ENCODE measurements at regions not wholly inside any gene's neighbourhood (a gene's known extent, or its start where the extent isn't known, plus 50 kb on each side); places are given as distances from the start of the nearest gene placed in this dataset.

DNA sequence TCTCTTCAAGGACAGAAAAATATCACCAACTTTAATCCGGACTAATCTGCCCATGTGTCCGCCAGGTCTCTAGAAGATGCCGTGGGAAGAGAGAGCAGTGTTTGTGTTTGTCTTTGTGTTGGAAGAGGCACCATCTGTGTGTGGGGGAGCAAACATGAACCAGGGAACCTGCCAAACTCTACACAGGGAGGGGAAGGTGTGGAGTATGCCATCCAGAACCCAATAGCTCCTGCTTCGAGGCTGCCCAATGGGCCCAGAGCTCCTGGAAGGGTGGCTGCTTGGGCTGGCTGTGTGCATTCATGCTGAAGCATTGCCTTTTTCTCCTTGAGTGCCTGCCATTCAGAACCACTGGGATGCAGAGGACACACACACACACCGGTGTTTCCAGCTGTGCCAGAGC lies 536.2 kb downstream of the MID1IP1 start:
- TF ChIP-seq CEBPB (IDR thresholded peaks at IDR 0.05) (no peak), TAF1 (IDR thresholded peaks at IDR 0.05; ENCODE audit: low read depth) (no peak), RAD21 (IDR thresholded peaks at IDR 0.05; ENCODE audit: low read depth) (no peak), TCF12 (IDR thresholded peaks at IDR 0.05; ENCODE audit: low read depth) (no peak), CREB1 (IDR thresholded peaks at IDR 0.05; ENCODE audit: low read depth) (no peak), TEAD4 (IDR thresholded peaks at IDR 0.05) (no peak), FOXM1 (IDR thresholded peaks at IDR 0.05; ENCODE audit: borderline replicate concordance, low read depth) (no peak), MAX (IDR thresholded peaks at IDR 0.05) (no peak), REST (IDR thresholded peaks at IDR 0.05; ENCODE audit: low read depth) (no peak), EP300 (IDR thresholded peaks at IDR 0.05; ENCODE audit: borderline replicate concordance) (no peak), NFIC (IDR thresholded peaks at IDR 0.05) (no peak), EGR1 (IDR thresholded peaks at IDR 0.05) (no peak)

Data from Ishikawa (cell line).